ENCODE measurements at regions not wholly inside any gene's neighbourhood (a gene's known extent, or its start where the extent isn't known, plus 50 kb on each side); places are given as distances from the start of the nearest gene placed in this dataset.

DNA sequence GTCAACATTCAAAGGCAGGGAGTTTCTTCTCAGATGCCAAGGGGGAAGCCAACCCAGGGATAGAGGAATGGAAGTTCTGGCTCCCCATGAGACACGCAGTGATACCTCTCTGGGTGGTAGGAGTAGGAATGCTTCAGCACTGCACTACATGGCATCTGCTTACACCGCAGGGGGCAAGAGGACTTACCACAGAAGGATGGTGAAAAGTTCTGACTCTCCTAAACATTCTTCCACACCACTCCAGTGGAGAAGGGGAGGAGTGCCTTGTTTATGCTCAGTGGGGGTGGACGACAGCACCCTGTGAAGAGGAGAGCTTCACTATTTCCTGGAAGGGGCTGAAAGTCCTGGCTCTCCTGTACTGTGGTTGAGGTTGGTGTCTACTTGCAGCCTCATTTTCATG, 1011.3 kb upstream of the WWC1 start:
- no peak for TF ChIP-seq ARHGAP35 (CRISPR knock-in tag; IDR thresholded peaks at IDR 0.05; ENCODE audit: borderline replicate concordance)
- TF ChIP-seq, protein P1, sequence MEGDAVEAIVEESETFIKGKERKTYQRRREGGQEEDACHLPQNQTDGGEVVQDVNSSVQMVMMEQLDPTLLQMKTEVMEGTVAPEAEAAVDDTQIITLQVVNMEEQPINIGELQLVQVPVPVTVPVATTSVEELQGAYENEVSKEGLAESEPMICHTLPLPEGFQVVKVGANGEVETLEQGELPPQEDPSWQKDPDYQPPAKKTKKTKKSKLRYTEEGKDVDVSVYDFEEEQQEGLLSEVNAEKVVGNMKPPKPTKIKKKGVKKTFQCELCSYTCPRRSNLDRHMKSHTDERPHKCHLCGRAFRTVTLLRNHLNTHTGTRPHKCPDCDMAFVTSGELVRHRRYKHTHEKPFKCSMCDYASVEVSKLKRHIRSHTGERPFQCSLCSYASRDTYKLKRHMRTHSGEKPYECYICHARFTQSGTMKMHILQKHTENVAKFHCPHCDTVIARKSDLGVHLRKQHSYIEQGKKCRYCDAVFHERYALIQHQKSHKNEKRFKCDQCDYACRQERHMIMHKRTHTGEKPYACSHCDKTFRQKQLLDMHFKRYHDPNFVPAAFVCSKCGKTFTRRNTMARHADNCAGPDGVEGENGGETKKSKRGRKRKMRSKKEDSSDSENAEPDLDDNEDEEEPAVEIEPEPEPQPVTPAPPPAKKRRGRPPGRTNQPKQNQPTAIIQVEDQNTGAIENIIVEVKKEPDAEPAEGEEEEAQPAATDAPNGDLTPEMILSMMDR (CRISPR knock-in tag; IDR thresholded peaks at IDR 0.05) = no peak
- no peak for TF ChIP-seq ZNF138 (CRISPR knock-in tag; IDR thresholded peaks at IDR 0.05; ENCODE audit: low read depth)
- no peak for TF ChIP-seq THAP11 (CRISPR knock-in tag; IDR thresholded peaks at IDR 0.05)
- no peak for TF ChIP-seq TCF12 (IDR thresholded peaks at IDR 0.05)
- TF ChIP-seq TCF12 (CRISPR knock-in tag; IDR thresholded peaks at IDR 0.05) = no peak
